ENCODE measurements at regions not wholly inside any gene's neighbourhood (a gene's known extent, or its start where the extent isn't known, plus 50 kb on each side); places are given as distances from the start of the nearest gene placed in this dataset.

GRCh38 chr11:79758325-79758724 is 317.5 kb upstream of the TENM4 start:
- TF ChIP-seq, protein P1, sequence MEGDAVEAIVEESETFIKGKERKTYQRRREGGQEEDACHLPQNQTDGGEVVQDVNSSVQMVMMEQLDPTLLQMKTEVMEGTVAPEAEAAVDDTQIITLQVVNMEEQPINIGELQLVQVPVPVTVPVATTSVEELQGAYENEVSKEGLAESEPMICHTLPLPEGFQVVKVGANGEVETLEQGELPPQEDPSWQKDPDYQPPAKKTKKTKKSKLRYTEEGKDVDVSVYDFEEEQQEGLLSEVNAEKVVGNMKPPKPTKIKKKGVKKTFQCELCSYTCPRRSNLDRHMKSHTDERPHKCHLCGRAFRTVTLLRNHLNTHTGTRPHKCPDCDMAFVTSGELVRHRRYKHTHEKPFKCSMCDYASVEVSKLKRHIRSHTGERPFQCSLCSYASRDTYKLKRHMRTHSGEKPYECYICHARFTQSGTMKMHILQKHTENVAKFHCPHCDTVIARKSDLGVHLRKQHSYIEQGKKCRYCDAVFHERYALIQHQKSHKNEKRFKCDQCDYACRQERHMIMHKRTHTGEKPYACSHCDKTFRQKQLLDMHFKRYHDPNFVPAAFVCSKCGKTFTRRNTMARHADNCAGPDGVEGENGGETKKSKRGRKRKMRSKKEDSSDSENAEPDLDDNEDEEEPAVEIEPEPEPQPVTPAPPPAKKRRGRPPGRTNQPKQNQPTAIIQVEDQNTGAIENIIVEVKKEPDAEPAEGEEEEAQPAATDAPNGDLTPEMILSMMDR (conservative IDR thresholded peaks at IDR 0.05; ENCODE audit: low read depth, low read length): no peak
- TF ChIP-seq RFX5 (IDR thresholded peaks at IDR 0.05; ENCODE audit: low read depth, low read length): no peak
- TF ChIP-seq SMC3 (IDR thresholded peaks at IDR 0.05; ENCODE audit: low read depth, low read length): no peak
- no peak for TF ChIP-seq POLR2A (IDR thresholded peaks at IDR 0.05; ENCODE audit: low read depth, low read length)
- TF ChIP-seq MXI1 (IDR thresholded peaks at IDR 0.05; ENCODE audit: borderline replicate concordance, low read depth, low read length): no peak
- TF ChIP-seq RCOR1 (IDR thresholded peaks at IDR 0.05; ENCODE audit: insufficient replicate concordance, low read length): no peak
- no peak for TF ChIP-seq CEBPB (IDR thresholded peaks at IDR 0.05; ENCODE audit: low read depth, low read length)
- peak; percentile 57 for TF ChIP-seq MAFK (IDR thresholded peaks at IDR 0.05; ENCODE audit: low read depth, low read length)
